NCI-H146 treated with DMSO at 0.1 percent for 48 hours (cell line): ENCODE measurements at regions not wholly inside any gene's neighbourhood (a gene's known extent, or its start where the extent isn't known, plus 50 kb on each side); places are given as distances from the start of the nearest gene placed in this dataset.

Source experiments
- DNase-seq: peaks from one replicate; lab custom pipeline; 2025; ENCODE audit not compliant: unreplicated experiment; lab: John Stamatoyannopoulos, UW

DNA sequence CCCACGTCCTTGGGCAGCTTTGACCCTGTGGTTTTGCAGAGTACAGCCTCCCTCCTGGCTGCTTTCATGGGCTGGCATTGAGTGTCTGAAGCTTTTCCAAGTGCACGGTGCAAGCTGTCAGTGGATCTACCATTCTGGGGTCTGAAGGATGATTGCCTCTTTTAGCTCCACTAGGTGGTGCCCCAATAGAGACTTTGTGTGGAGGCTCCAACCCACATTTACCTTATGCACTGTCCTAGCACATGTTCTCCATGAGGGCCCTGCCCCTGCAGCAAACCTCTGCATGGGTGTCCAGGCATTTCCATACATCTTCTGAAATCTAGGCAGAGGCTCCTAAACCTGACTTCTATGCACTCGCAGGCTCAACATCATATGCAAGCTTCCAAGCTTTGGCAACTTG is 644.2 kb upstream of the CDH9 start:
- no peak for DNase-seq

GRCh38 chr5:27652505-27652904 is 614.1 kb upstream of the CDH9 start:
- no peak for DNase-seq

GRCh38 chr5:27639005-27639612 is 600.7 kb upstream of the CDH9 start:
- DNase-seq, result no peak

GRCh38 chr5:27619982-27620381 is 581.6 kb upstream of the CDH9 start:
- DNase-seq, result no peak

DNA sequence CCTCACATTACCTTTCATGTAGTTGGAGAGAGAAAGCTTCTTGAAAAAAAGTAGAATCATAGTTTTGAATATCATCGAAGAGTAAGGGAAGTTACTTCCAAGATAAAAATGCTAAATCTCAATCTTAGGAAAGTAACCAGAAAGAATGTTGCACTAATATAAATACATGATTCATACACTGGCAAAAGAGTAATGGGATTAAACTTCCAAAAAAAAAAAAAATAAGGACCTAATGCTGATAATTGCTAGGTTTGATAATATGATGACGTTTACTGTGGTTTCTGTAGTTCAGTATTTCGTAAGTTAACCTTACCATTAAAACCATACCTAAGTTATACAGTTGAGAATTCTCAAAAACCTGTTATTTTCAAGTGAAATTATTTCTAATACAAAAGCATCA is 573.8 kb upstream of the CDH9 start:
- DNase-seq, result no peak

- no peak for DNase-seq
Measured at GRCh38 chr5:27608992-27609391, 570.6 kb upstream of the CDH9 start.

- DNase-seq, result no peak
Measured at GRCh38 chr5:27598576-27598975, 560.2 kb upstream of the CDH9 start.

GRCh38 chr5:27594141-27594540 is 555.8 kb upstream of the CDH9 start:
- DNase-seq, result no peak

- DNase-seq, result no peak
Measured at GRCh38 chr5:27592231-27592630, 553.8 kb upstream of the CDH9 start.

DNA sequence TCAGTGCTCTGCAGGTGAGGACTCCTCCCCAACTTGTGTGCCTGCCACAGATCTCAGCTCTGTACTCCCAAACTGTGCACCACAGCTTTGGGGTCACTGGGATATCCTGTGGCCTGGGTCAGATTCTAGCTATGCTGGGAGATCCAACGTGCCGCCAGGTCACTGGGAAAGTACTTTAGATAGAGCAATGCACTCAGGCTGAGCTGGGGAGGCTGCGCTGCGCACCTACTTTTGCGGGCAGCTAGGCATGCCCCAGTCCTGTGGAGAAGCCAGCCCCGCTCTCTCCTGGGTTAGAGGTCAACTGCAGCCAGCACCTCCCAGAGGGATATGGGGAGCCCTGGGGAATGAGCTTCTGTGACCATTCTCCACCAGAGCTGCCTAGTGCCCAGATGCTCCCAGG is 552.1 kb upstream of the CDH9 start:
- no peak for DNase-seq

DNA sequence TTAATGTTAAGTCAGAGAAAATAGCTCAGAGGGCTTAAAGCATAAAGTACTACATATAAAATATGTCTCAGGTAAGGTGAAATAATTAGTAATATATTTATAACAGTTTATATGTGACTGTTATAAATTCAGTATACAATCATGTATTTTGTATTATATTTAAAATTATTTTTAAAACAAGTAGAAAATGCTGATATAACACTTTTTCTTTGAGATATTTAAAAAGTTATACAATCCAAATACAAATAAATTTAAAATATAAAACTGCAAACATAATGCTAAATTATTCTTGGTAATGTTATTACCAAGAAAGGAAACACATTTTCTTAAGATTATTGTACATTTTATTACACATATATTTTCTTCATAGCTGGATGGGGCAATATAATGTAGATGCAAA is 539.9 kb upstream of the CDH9 start:
- DNase-seq, result no peak

DNA sequence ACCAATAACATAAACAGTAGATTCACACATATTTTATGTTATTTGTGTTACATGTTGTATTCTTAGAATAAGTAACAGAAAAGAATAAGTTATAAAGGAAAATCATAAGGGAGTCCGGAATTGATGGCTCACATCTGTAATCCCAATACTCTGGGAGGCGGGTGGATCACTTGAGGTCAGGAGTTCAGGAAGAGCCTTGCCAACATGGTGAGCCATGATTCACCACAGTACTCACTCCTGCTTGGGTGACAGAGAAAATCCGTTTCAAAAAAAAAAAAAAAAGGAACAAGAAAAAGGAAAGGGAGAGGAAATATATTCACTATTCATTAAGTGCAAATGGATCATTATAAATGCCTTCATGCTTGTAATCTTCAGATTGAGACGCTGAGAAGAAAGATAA is 533.3 kb upstream of the CDH9 start:
- DNase-seq, result no peak

GRCh38 chr5:27568811-27569210 is 530.4 kb upstream of the CDH9 start:
- no peak for DNase-seq

DNA sequence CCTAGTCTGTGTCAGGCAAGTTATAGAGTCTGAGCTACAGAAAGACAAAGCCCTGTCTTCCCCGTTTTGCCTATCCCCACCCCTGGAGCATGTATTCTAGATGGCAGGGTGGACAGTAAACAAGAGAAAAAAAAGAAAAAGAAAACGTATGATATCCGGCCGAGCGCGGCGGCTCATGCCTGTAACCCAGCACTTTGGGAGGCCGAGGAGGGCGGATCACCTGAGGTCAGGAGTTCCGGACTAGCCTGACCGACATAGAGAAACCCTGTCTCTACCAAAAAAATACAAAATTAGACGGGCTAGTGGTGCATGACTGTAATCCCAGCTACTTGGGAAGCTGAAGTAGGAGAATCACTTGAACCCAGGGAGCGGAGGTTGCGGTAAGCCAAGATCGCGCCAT is 523.0 kb upstream of the CDH9 start:
- no peak for DNase-seq

- DNase-seq, result no peak
Measured at GRCh38 chr5:27548484-27548883, 510.1 kb upstream of the CDH9 start.

DNA sequence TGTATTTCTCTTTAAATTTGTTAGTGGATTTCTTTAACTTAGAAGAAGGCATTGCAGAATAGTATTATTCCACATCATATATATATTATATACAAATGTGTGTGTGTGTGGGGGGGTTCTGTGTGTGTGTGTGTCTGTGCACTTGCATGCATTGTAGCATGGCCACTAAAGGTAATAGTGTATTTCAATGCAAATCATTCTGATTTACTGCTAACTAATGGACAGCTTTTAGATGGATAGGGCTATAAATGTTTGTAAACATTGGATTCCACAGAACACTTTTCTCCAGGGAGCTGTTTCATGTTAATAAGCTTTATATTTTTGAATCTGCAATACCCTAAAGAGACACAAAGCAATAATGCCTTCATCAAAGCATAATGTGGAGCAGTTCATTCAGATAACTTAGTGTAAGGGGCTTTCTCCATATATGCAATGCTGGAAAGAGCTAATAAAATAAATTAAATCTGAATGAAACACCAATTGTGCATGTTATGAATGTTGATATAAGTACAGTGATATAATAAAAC is 496.7 kb upstream of the CDH9 start:
- DNase-seq, result no peak

- DNase-seq, result no peak
Measured at GRCh38 chr5:27532305-27532704, 493.9 kb upstream of the CDH9 start.

DNA sequence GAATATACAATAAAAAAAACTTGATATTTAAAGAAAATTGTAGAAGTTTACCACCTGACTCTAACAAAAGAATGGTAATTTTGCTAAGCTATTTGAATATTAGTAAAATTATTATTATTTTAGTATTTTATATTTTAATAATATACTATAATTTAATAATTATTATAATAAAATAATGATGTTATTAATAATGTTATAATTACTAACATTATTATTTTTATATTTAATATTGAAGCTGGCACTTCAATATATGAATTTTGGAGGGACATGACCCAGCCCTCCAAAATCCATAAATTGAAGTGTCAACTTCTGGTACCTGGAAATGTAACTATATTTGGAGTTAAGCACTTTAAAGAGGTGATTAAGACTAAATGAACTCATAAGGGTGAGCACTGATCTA is 486.1 kb upstream of the CDH9 start:
- no peak for DNase-seq

DNA sequence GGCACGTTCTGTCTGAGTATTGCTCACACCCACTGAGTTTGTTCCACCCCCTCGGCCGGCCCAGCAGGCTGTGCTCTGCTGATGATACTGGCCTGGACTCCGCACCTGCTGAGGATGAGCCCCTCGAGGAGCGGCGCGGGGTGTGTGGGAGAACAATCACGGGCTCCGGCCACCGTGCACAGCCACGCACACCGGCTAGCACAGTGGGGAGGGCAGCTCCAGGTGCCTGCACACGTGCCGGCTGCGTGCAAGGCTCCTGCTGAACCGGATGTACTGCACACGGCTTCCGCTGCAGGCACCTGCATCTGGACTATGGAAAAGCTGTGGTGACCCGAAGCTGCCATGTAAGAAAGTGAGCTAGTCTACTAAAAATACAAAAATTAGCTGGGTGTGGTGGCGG is 485.2 kb upstream of the CDH9 start:
- DNase-seq, result no peak

- no peak for DNase-seq
Measured at GRCh38 chr5:27516437-27516836, 478.1 kb upstream of the CDH9 start.

- no peak for DNase-seq
Measured at GRCh38 chr5:27511061-27511460, 472.7 kb upstream of the CDH9 start.

DNA sequence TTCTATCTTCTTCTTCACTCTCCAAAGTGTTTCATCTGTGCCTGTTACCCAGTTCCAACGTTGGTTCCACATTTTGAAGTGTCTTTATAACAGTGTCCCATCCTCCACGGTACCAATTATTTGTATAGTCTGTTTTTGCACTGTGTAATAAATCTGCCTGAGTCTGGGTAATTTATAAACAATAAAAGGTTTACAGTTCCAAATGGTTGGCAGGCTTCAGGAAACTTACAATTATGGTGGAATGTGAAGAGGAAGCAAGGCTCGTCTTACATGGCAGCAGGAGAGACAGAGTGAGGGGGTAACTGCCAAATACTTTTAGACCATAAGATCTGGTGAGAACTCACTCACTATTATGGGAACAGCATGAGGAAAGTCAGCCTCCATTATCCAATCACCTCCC is 465.4 kb upstream of the CDH9 start:
- no peak for DNase-seq

DNA sequence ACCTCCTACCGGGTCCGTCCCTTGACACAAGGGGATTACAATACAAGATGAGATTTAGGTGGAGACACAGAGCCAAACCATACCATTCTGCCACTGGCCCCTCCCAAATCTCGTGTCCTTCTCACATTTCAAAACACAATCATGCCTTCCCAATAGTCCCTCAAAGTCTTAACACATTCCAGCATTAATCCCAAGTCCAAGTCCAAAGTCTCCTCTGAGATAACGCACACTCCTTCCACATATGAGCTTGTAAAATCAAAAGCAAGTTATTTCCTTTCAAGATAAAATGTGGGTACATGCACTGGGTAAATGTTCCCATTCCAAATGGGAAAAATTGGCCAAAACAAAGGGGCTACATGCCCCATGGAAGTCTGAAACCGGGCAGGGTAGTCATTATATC is 463.9 kb upstream of the CDH9 start:
- no peak for DNase-seq

DNA sequence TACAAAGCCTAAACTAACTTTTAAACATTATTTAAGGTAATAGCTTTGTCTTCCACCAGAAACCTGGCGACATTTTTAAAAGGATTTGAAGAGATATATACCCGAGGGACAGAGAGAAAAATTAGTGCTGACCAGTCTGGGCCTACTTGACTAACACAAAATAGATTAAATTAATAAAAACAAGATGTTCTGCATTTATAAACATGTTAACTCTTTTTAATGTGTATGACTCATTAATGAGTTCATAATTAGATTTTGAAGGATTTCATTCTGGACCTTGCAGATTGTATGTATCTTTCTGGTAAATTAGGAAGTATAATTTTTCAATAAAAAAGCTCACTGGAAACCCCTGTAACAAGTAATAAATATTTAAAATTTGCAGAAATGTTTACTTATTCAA is 459.1 kb upstream of the CDH9 start:
- no peak for DNase-seq
